OCI-LY7 (cell line): ENCODE measurements at regions not wholly inside any gene's neighbourhood (a gene's known extent, or its start where the extent isn't known, plus 50 kb on each side); places are given as distances from the start of the nearest gene placed in this dataset.

ENCODE experiments used
- BruUV-seq: library from RNA; stranded (reverse); fragments of 400-500 nt; replicated peaks from 2 replicates; lab custom pipeline; 2021; lab: Mats Ljungman, UMichigan
- CTCF ChIA-PET: fragments of 300-600 bp; sonication (Branson Sonifier 250); formaldehyde crosslinking; loops from one replicate; lab custom pipeline; 2022; ENCODE audit warnings: antibody characterized with exemption; ENCODE audit not compliant: unreplicated experiment; lab: Charles Lee
- POLR2A ChIA-PET: fragments of 300-600 bp; sonication (Branson Sonifier 250); formaldehyde crosslinking; loops from one replicate; lab custom pipeline; 2022; ENCODE audit warnings: antibody characterized with exemption; lab: Charles Lee
- DNase-seq: peaks from one replicate; pipeline ENCODE4 v3.0.0-alpha.2; 2015; ENCODE audit warnings: low spot score
- H2AFZ ChIP-seq: fragments of 200-600 bp; sonication (generic), shearing (Covaris generic); 2 replicates; pipeline ENCODE4 v1.6.1; 2014; ENCODE audit warnings: mild to moderate bottlenecking, antibody characterized with exemption, low read length, moderate library complexity
- H3K27ac ChIP-seq: fragments of 200-600 bp; sonication (generic); 2 replicates; pipeline ENCODE4 v1.5.1; 2014; ENCODE audit warnings: mixed run types, low read depth, mild to moderate bottlenecking, moderate library complexity, low read length, inconsistent platforms; ENCODE audit not compliant: poor library complexity, severe bottlenecking
- H3K36me3 ChIP-seq: fragments of 200-600 bp; sonication (generic); 2 replicates; pipeline ENCODE4 v1.6.1; 2014; ENCODE audit warnings: mild to moderate bottlenecking, antibody characterized with exemption, low read length, moderate library complexity, mixed read lengths; ENCODE audit not compliant: insufficient read depth
- H3K4me1 ChIP-seq: fragments of 200-600 bp; sonication (generic); 2 replicates; pipeline ENCODE4 v1.5.1; 2014; ENCODE audit warnings: mild to moderate bottlenecking, low read length; ENCODE audit not compliant: insufficient read depth, poor library complexity, severe bottlenecking
- H3K4me2 ChIP-seq: fragments of 200-600 bp; sonication (generic); 2 replicates; pipeline ENCODE4 v1.6.1; 2014; ENCODE audit warnings: mild to moderate bottlenecking, low read length
- H3K4me3 ChIP-seq: fragments of 200-600 bp; sonication (generic); 2 replicates; pipeline ENCODE4 v1.5.1; 2014; ENCODE audit warnings: mild to moderate bottlenecking, low read depth, low read length; ENCODE audit not compliant: poor library complexity, severe bottlenecking
- H3K79me2 ChIP-seq: fragments of 200-600 bp; sonication (generic); 2 replicates; pipeline ENCODE4 v1.6.1; 2016; ENCODE audit warnings: low read depth, mild to moderate bottlenecking, low read length, moderate library complexity, mixed read lengths; ENCODE audit not compliant: insufficient read depth
- H3K9me2 ChIP-seq: fragments of 200-600 bp; sonication (generic); 2 replicates; pipeline ENCODE4 v1.6.1; 2016; ENCODE audit warnings: mild to moderate bottlenecking, low read length, mixed read lengths; ENCODE audit not compliant: insufficient read depth
- H3K9me3 ChIP-seq: fragments of 200-600 bp; sonication (generic); 2 replicates; pipeline ENCODE4 v1.6.1; 2014; ENCODE audit warnings: mild to moderate bottlenecking, mixed run types, low read length, mixed read lengths
- H4K20me1 ChIP-seq: fragments of 200-600 bp; sonication (generic); 2 replicates; pipeline ENCODE4 v1.6.1; 2014; ENCODE audit warnings: mild to moderate bottlenecking, antibody characterized with exemption, low read length, moderate library complexity, mixed read lengths; ENCODE audit not compliant: insufficient read depth
- EZH2phosphoT487 ChIP-seq: fragments of 200-600 bp; sonication (generic); IDR thresholded peaks from 2 replicates; pipeline ENCODE4 v1.6.1; 2018; ENCODE audit warnings: low read depth, borderline replicate concordance, mild to moderate bottlenecking, mixed run types, antibody characterized with exemption, low read length, moderate library complexity, mixed read lengths
- intact Hi-C: fragments of 100-400 bp; cut with micrococcal nuclease; formaldehyde crosslinking; loops from one replicate; pipeline ENCODE4 v1.10.0; 2022; ENCODE audit not compliant: unreplicated experiment
- TF ChIP-seq, protein P1 (sequence below): fragments of 200-600 bp; sonication (generic); conservative IDR thresholded peaks from 2 replicates; pipeline ENCODE4 v1.5.1; 2014; ENCODE audit warnings: mild to moderate bottlenecking, antibody characterized with exemption, low read length, moderate library complexity, mixed read lengths

DNA sequence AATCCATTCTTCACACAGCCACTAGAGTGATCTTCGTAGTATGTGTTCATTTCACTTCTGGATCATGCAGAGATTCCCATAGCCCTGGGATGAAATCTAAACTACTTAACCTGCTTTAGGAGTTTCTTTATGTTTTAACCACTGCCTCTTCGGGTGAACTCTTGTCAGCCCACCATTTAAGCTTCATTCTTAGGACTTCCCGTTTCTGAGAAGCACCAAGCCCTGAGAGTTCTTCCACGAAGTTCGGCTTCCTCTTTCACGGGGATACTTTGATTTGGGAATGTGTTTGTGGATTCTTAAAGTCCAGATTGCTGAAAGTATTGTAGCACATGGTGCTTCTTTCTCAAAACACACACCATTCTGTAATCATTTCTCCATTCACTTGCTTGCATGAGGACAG lies 205.0 kb downstream of the UBE2E3 start:
- no peaks in the 10 kb centered on the region for H3K9me2 ChIP-seq
- H2AFZ ChIP-seq: peak overlapping the region; percentile 60; the same call in 1 of the 2 replicates
- no peaks in the 10 kb centered on the region for H3K9me3 ChIP-seq
- no TSS peak for BruUV-seq
- no peaks in the 10 kb centered on the region for H3K36me3 ChIP-seq
- no peak overlapping the region for H3K27ac ChIP-seq
- DNase-seq: no peak
- intact Hi-C loops: no loop called here
- H4K20me1 ChIP-seq: no peaks in the 10 kb centered on the region
- peaks cover 18% of the 10 kb centered on the region for H3K4me1 ChIP-seq
- ChIA-PET POLR2A (interaction anchor here (0.6 to 2.4 kb wide), 3 partner anchors 10 to 1117 kb away, joined by 3 to 7 read pairs (median 3); no protein-coding TSS in a partner anchor), CTCF (no interaction called here)
- H3K4me3 ChIP-seq: no peak overlapping the region
- no peak for TF ChIP-seq EZH2phosphoT487
- TF ChIP-seq, protein P1, sequence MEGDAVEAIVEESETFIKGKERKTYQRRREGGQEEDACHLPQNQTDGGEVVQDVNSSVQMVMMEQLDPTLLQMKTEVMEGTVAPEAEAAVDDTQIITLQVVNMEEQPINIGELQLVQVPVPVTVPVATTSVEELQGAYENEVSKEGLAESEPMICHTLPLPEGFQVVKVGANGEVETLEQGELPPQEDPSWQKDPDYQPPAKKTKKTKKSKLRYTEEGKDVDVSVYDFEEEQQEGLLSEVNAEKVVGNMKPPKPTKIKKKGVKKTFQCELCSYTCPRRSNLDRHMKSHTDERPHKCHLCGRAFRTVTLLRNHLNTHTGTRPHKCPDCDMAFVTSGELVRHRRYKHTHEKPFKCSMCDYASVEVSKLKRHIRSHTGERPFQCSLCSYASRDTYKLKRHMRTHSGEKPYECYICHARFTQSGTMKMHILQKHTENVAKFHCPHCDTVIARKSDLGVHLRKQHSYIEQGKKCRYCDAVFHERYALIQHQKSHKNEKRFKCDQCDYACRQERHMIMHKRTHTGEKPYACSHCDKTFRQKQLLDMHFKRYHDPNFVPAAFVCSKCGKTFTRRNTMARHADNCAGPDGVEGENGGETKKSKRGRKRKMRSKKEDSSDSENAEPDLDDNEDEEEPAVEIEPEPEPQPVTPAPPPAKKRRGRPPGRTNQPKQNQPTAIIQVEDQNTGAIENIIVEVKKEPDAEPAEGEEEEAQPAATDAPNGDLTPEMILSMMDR: no peak
- no peak overlapping the region for H3K4me2 ChIP-seq
- H3K79me2 ChIP-seq: no peaks in the 10 kb centered on the region

DNA sequence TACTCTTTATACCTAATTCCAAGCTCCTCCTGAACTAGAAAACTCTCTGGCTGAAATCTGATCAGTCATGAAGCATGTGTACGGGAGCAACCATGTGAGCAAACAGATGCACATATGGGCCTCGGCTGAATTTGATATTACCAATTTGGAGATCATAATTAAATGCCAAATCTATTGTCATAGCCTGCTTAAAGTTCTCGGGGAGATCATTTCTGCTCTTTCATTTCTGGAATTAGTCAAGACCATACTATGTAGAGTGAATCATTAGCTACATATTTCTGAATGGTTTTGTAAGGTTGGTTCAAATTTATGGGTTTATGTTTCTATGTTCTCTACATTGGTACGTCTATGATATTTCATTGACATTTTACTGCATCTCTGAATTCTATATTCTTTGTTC lies 205.5 kb downstream of the UBE2E3 start:
- H4K20me1 ChIP-seq: no peaks in the 10 kb centered on the region
- CTCF ChIA-PET: no interaction called here
- no peak for TF ChIP-seq EZH2phosphoT487
- TF ChIP-seq, protein P1: no peak
- BruUV-seq: no TSS peak
- no peaks in the 10 kb centered on the region for H3K79me2 ChIP-seq
- H3K9me3 ChIP-seq: no peaks in the 10 kb centered on the region
- no peak overlapping the region for H3K4me2 ChIP-seq
- no peak overlapping the region for H3K27ac ChIP-seq
- H3K4me3 ChIP-seq: no peak overlapping the region
- peak overlapping the region; percentile 60; the same call in 1 of the 2 replicates for H2AFZ ChIP-seq
- H3K4me1 ChIP-seq: peaks cover 18% of the 10 kb centered on the region
- no peaks in the 10 kb centered on the region for H3K9me2 ChIP-seq
- intact Hi-C loops: no loop called here
- POLR2A ChIA-PET: interaction anchor here (0.7 to 2.4 kb wide), 3 partner anchors 9 to 411 kb away, joined by 3 to 7 read pairs (median 4); no protein-coding TSS in a partner anchor
- no peak for DNase-seq
- no peaks in the 10 kb centered on the region for H3K36me3 ChIP-seq

DNA sequence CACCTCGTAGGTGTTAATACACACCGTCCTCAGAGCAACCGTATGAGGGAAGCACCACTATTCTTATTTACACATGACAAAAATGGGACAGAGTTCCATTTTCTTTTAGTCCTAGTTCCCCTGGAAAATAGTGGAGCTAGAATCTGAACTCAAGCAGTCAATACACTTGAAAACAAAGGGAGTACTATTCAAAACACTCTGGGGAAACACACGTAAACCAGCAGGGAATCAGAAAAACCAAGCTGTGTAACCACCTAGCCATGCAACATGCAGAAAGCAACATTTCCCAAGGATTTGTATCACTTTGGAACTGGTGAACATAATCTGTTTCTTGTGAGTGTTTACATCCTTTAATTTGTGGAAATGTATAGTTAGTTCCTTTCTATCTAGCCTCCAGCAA lies 208.2 kb downstream of the UBE2E3 start:
- H3K4me2 ChIP-seq: no peak overlapping the region
- ChIA-PET POLR2A (interaction anchor here (0.6 kb wide), 1 partner anchor 568 kb away, joined by 3 read pairs; no protein-coding TSS in a partner anchor), CTCF (no interaction called here)
- no peak for DNase-seq
- no TSS peak for BruUV-seq
- intact Hi-C loops: no loop called here
- H3K4me3 ChIP-seq: no peak overlapping the region
- TF ChIP-seq, protein P1: no peak
- no peak for TF ChIP-seq EZH2phosphoT487
- no peak overlapping the region for H2AFZ ChIP-seq
- no peaks in the 10 kb centered on the region for H3K79me2 ChIP-seq
- H4K20me1 ChIP-seq: no peaks in the 10 kb centered on the region
- no peaks in the 10 kb centered on the region for H3K36me3 ChIP-seq
- H3K4me1 ChIP-seq: peaks cover 17% of the 10 kb centered on the region
- H3K9me3 ChIP-seq: no peaks in the 10 kb centered on the region
- H3K27ac ChIP-seq: no peak overlapping the region
- H3K9me2 ChIP-seq: no peaks in the 10 kb centered on the region
